Stomach (tissue), 4 donors: ENCODE measurements at regions not wholly inside any gene's neighbourhood (a gene's known extent, or its start where the extent isn't known, plus 50 kb on each side); places are given as distances from the start of the nearest gene placed in this dataset.

Source experiments
- CTCF ChIP-seq, 7 experiments: fragments of 450-650 bp in 4 of 7; fragments of 200-600 bp in 3 of 7; sonication (generic) in 3 of 7; IDR thresholded peaks; one replicate each; pipeline ENCODE4 v1.5.1; 2016 to 2019; ENCODE audit warnings: antibody characterized with exemption in 7 of 7, control low read depth in 2 of 7, mild to moderate bottlenecking in 1 of 7
- EP300 ChIP-seq: sonication (generic); formaldehyde crosslinking; IDR thresholded peaks from one replicate; pipeline ENCODE4 v1.6.1; 2017; ENCODE audit warnings: antibody characterized with exemption
- POLR2A ChIP-seq, 4 donors: fragments of 450-650 bp; IDR thresholded peaks; one replicate each; pipeline ENCODE4 v1.6.1; 2016; ENCODE audit warnings: antibody characterized with exemption in 4 of 4, control low read depth in 2 of 4, mild to moderate bottlenecking in 1 of 4, moderate library complexity in 1 of 4
- POLR2AphosphoS5 ChIP-seq, 3 donors: sonication (generic); formaldehyde crosslinking; IDR thresholded peaks; one replicate each; pipeline ENCODE4 v1.6.1; 2016; ENCODE audit warnings: antibody characterized with exemption in 3 of 3

- no peak for TF ChIP-seq CTCF (IDR thresholded peaks at IDR 0.05)
- no peak for TF ChIP-seq POLR2AphosphoS5 (IDR thresholded peaks at IDR 0.05)
- no peak for TF ChIP-seq POLR2A (IDR thresholded peaks at IDR 0.05)
- TF ChIP-seq EP300: no peak
These were observed 60.0 kb upstream of the PNMA1 start for GRCh38 chr14:73774241-73774570.
